RWPE2 (cell line): ENCODE measurements at regions not wholly inside any gene's neighbourhood (a gene's known extent, or its start where the extent isn't known, plus 50 kb on each side); places are given as distances from the start of the nearest gene placed in this dataset.

Experiments
- ATAC-seq: fragments of 200-7000 bp; cut with Tn5 transposase; 3 replicates; pipeline ENCODE4 v1.9.1; 2021; ENCODE audit warnings: low read depth
- DNase-seq: peaks from one replicate; pipeline ENCODE4 v3.0.0-alpha.2; 2020; ENCODE audit warnings: low spot score
- H3K27ac ChIP-seq: fragments of 450-650 bp; 2 replicates; pipeline ENCODE4 v1.5.1; 2017; ENCODE audit warnings: mild to moderate bottlenecking; ENCODE audit not compliant: poor library complexity, severe bottlenecking
- H3K27me3 ChIP-seq: fragments of 250-450 bp; sonication (Bioruptor Pico); 2 replicates; pipeline ENCODE4 v1.5.1; 2021; ENCODE audit warnings: mild to moderate bottlenecking, moderate library complexity; ENCODE audit not compliant: insufficient read depth, poor library complexity, severe bottlenecking
- H3K36me3 ChIP-seq: fragments of 250-450 bp; sonication (Bioruptor Pico); 2 replicates; pipeline ENCODE4 v1.5.1; 2020; ENCODE audit warnings: low read depth, mild to moderate bottlenecking, moderate library complexity
- H3K4me1 ChIP-seq: fragments of 250-450 bp; sonication (Bioruptor Pico); 2 replicates; pipeline ENCODE4 v1.5.1; 2021; ENCODE audit warnings: mild to moderate bottlenecking, moderate library complexity; ENCODE audit not compliant: insufficient read depth, poor library complexity, severe bottlenecking
- H3K4me3 ChIP-seq: fragments of 250-450 bp; sonication (Bioruptor Pico); 2 replicates; pipeline ENCODE4 v1.5.1; 2021; ENCODE audit warnings: mild to moderate bottlenecking, moderate library complexity; ENCODE audit not compliant: severe bottlenecking
- H3K9me3 ChIP-seq: fragments of 250-450 bp; sonication (Bioruptor Pico); 2 replicates; pipeline ENCODE4 v1.5.1; 2021; ENCODE audit warnings: mild to moderate bottlenecking, moderate library complexity; ENCODE audit not compliant: severe bottlenecking
- TF ChIP-seq, protein P1 (sequence below): fragments of 450-650 bp; IDR thresholded peaks from one replicate; pipeline ENCODE4 v1.5.1; 2017; ENCODE audit warnings: mild to moderate bottlenecking, moderate library complexity; ENCODE audit not compliant: poor library complexity, severe bottlenecking

DNA sequence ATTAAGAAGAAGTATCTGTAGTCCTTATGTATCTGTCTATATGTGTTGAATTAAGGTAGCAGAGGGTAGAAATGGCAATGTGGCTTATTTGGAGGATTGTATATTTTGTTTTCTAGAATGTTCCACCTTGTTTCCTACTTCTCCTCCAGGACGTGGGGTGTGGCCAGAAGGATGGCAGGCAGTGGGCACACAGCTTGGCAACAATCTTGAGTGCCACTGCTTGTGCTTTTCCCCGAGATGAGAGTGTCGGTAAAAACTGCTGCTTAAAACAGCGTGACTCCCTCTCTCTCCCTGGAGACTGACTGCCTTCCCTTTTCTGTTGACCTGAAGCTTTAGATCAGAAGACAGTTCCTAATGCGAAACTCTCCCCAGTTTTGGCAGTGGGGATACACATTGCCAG is 61.2 kb downstream of the FAT3 start:
- H3K4me3 ChIP-seq = no peak overlapping the region
- no peaks in the 10 kb centered on the region for H3K36me3 ChIP-seq
- DNase-seq (no peak), ATAC-seq (no peak)
- no peaks in the 10 kb centered on the region for H3K9me3 ChIP-seq
- no peaks in the 10 kb centered on the region for H3K27me3 ChIP-seq
- H3K27ac ChIP-seq = no peak overlapping the region
- TF ChIP-seq, protein P1, sequence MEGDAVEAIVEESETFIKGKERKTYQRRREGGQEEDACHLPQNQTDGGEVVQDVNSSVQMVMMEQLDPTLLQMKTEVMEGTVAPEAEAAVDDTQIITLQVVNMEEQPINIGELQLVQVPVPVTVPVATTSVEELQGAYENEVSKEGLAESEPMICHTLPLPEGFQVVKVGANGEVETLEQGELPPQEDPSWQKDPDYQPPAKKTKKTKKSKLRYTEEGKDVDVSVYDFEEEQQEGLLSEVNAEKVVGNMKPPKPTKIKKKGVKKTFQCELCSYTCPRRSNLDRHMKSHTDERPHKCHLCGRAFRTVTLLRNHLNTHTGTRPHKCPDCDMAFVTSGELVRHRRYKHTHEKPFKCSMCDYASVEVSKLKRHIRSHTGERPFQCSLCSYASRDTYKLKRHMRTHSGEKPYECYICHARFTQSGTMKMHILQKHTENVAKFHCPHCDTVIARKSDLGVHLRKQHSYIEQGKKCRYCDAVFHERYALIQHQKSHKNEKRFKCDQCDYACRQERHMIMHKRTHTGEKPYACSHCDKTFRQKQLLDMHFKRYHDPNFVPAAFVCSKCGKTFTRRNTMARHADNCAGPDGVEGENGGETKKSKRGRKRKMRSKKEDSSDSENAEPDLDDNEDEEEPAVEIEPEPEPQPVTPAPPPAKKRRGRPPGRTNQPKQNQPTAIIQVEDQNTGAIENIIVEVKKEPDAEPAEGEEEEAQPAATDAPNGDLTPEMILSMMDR = no peak
- no peaks in the 10 kb centered on the region for H3K4me1 ChIP-seq

DNA sequence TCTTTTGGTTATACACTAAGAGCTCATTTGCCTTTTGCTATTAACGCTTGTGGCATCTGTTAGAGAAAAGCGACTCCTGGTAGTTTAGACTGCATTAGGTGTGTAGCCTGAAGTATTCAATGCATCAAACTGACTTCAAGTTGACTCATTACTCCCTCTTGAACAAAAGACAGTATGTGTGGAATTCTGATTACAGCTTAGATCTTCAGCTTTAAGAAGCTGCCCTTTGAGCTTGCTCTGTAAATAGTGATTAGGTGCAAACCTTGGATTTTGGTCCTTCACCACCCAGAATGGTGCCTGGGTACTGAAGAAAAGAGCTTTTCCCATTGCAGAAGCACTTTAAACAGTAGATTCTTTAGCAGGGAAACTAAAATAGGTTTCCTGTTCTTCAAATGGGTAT is 62.1 kb downstream of the FAT3 start:
- no peaks in the 10 kb centered on the region for H3K36me3 ChIP-seq

DNA sequence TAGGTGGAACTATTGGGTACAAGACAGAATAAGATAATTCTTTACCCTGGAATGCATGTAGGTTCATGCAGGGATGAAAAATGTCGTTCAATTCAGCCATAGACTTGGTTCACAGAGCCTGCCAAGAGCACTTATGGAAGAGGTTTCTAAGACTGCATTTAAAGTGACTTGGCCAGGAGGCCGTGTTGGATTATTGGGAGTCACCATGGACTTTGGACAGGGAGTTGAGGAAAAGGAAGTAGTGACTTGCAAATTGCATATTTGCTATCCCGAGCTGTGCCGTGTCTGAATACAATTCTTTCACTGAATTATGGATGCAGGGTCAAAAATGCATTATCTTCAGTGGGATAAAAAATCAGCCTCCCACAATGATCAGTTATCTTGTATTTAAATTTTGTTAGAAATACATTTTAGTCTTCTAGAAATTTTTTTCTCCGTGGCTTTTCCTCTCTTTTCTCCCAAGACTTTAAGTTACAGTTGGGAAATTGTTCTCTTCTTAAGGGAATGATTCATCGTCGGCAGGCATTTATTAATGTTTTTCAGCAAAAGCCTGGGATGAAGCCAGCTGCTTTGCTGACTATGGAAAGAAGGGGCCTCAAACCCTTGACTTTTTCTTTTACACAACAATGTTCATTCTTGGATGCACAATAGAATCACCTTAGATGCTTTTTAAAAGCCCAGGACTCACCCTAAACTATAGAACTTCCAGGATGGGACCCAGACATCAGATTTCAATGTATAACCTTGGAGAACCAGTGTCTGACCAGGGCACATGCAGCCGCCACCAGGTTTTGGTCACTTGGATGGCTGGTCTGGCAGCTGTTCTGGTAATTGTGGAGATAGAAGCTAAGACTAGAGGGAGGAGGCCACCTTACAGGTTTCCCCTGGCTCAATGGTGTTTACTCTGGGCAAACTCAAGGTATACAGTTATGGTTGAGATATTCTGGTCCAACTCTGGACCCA is 70.8 kb downstream of the FAT3 start:
- Histone ChIP-seq H3K36me3 (no peaks in the 10 kb centered on the region), H3K4me1 (peaks cover 11% of the 10 kb centered on the region), H3K27ac (peak overlapping the region; percentile 17), H3K4me3 (no peak overlapping the region), H3K27me3 (no peaks in the 10 kb centered on the region), H3K9me3 (no peaks in the 10 kb centered on the region)
- TF ChIP-seq, protein P1 = no peak
- ATAC-seq (no peak), DNase-seq (no peak)

More for the DNA sequence above, 62.1 kb downstream of the FAT3 start:
- Histone ChIP-seq H3K9me3 (no peaks in the 10 kb centered on the region), H3K4me3 (no peak overlapping the region), H3K27me3 (no peaks in the 10 kb centered on the region), H3K27ac (no peak overlapping the region), H3K4me1 (no peaks in the 10 kb centered on the region)
- DNase-seq = no peak
- TF ChIP-seq, protein P1 = no peak
- ATAC-seq = no peak

DNA sequence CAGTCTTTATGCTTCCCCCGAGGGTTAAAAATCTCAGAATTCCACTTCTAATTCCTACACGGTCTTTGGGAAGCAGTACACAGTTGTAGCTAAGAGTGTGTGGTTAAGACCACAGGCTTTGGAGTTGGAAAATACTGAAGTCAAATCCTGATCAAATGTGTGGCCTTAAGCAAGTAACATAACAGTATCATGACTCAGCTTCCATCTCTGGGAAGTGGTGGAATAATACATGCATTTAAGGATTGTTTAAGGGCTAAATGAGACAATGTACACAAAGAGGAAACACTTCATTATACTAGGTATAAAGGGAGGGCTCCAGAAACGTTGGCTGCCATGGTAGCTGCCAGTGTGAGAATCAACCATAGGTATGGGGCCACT is 71.5 kb downstream of the FAT3 start:
- H3K36me3 ChIP-seq = no peaks in the 10 kb centered on the region
- no peaks in the 10 kb centered on the region for H3K9me3 ChIP-seq
- peak overlapping the region; percentile 17 for H3K27ac ChIP-seq
- TF ChIP-seq, protein P1 = no peak
- no peak overlapping the region for H3K4me3 ChIP-seq
- peak; percentile 76 for ATAC-seq
- no peaks in the 10 kb centered on the region for H3K27me3 ChIP-seq
- H3K4me1 ChIP-seq = peaks cover 11% of the 10 kb centered on the region
- DNase-seq = no peak
